Smooth muscle cell (in vitro differentiated cells): ENCODE measurements at regions not wholly inside any gene's neighbourhood (a gene's known extent, or its start where the extent isn't known, plus 50 kb on each side); places are given as distances from the start of the nearest gene placed in this dataset.
"Not testable (repeated sequence)": the region's sequence is repeated elsewhere in the genome, so short reads cannot be mapped to it uniquely, and the experiment has no call there.

Experiments
- DNase-seq: peaks from one replicate; lab custom pipeline; 2025; ENCODE audit not compliant: unreplicated experiment; lab: John Stamatoyannopoulos, UW
- H2AFZ ChIP-seq: fragments of 200-600 bp; sonication (generic); 2 replicates; pipeline ENCODE4 v1.6.0; 2016; ENCODE audit warnings: antibody characterized with exemption, low read depth, mild to moderate bottlenecking
- H3F3A ChIP-seq: fragments of 200-600 bp; sonication (generic); 2 replicates; pipeline ENCODE4 v1.6.0; 2017; ENCODE audit warnings: antibody characterized with exemption, low read depth
- H3K27ac ChIP-seq: fragments of 200-600 bp; sonication (generic); 2 replicates; pipeline ENCODE4 v1.5.1; 2016; ENCODE audit warnings: low read depth, mild to moderate bottlenecking
- H3K27me3 ChIP-seq: fragments of 200-600 bp; sonication (generic); 2 replicates; pipeline ENCODE4 v1.6.1; 2016; ENCODE audit warnings: low read depth, mild to moderate bottlenecking
- H3K36me3 ChIP-seq: fragments of 200-600 bp; sonication (generic); 2 replicates; pipeline ENCODE4 v1.5.1; 2016; ENCODE audit warnings: low read depth
- H3K4me1 ChIP-seq: fragments of 200-600 bp; sonication (generic); 2 replicates; pipeline ENCODE4 v1.5.1; 2016; ENCODE audit warnings: low read depth
- H3K4me2 ChIP-seq: fragments of 200-600 bp; sonication (generic); 2 replicates; pipeline ENCODE4 v1.6.0; 2016; ENCODE audit warnings: mild to moderate bottlenecking
- H3K4me3 ChIP-seq: fragments of 200-600 bp; sonication (generic); 2 replicates; pipeline ENCODE4 v1.5.1; 2016; ENCODE audit warnings: mild to moderate bottlenecking
- H3K79me2 ChIP-seq: fragments of 200-600 bp; sonication (generic); 2 replicates; pipeline ENCODE4 v1.6.0; 2016; ENCODE audit warnings: low read depth, mild to moderate bottlenecking
- H3K9ac ChIP-seq: fragments of 200-600 bp; sonication (generic); 2 replicates; pipeline ENCODE4 v1.6.0; 2016; ENCODE audit warnings: low read depth
- H3K9me3 ChIP-seq: fragments of 200-600 bp; sonication (generic); replicated peaks from 2 replicates; pipeline ENCODE4 v1.5.1; 2016; ENCODE audit warnings: low read depth
- H4K20me1 ChIP-seq: fragments of 200-600 bp; sonication (generic); 2 replicates; pipeline ENCODE4 v1.6.0; 2016; ENCODE audit warnings: low read depth
- CTCF ChIP-seq: fragments of 200-600 bp; sonication (generic); IDR thresholded peaks from 2 replicates; pipeline ENCODE4 v1.5.1; 2017; ENCODE audit warnings: borderline replicate concordance, mild to moderate bottlenecking, antibody characterized with exemption; ENCODE audit not compliant: insufficient read depth, poor library complexity, severe bottlenecking
- WGBS: methylation state at CpG from one replicate; pipeline ENCODE4 v1.1.7; 2016; ENCODE audit warnings: low lambda C conversion rate; 5-methylcytosine and 5-hydroxymethylcytosine counted together

- Histone ChIP-seq H2AFZ (no peak overlapping the region), H4K20me1 (no peaks in the 10 kb centered on the region), H3F3A (no peaks in the 10 kb centered on the region), H3K27me3 (peaks cover 4% of the 10 kb centered on the region), H3K9ac (no peak overlapping the region), H3K27ac (no peak overlapping the region), H3K4me2 (no peak overlapping the region), H3K36me3 (no peaks in the 10 kb centered on the region), H3K9me3 (no peaks in the 10 kb centered on the region), H3K79me2 (no peaks in the 10 kb centered on the region), H3K4me3 (no peak overlapping the region), H3K4me1 (no peaks in the 10 kb centered on the region)
- DNase-seq, result no peak
- no peak for TF ChIP-seq CTCF
These were observed 156.1 kb upstream of the G2E3 start for GRCh38 chr14:30402846-30403245.

GRCh38 chr14:30403791-30404190 is 155.2 kb upstream of the G2E3 start:
- H3K27me3 ChIP-seq, result peaks cover 4% of the 10 kb centered on the region
- no peaks in the 10 kb centered on the region for H3K36me3 ChIP-seq
- H3F3A ChIP-seq, result no peaks in the 10 kb centered on the region
- H3K79me2 ChIP-seq, result no peaks in the 10 kb centered on the region
- H4K20me1 ChIP-seq, result no peaks in the 10 kb centered on the region
- WGBS, result 88% methylated on average over 4 of the region's 4 CpGs
- H3K4me3 ChIP-seq, result no peak overlapping the region
- no peak overlapping the region for H2AFZ ChIP-seq
- TF ChIP-seq CTCF, result no peak
- no peak overlapping the region for H3K27ac ChIP-seq
- no peaks in the 10 kb centered on the region for H3K4me1 ChIP-seq
- H3K4me2 ChIP-seq, result no peak overlapping the region
- no peak for DNase-seq
- H3K9me3 ChIP-seq, result no peaks in the 10 kb centered on the region
- H3K9ac ChIP-seq, result no peak overlapping the region

GRCh38 chr14:30409508-30410015 is 149.4 kb upstream of the G2E3 start:
- not testable (repeated sequence) for H3K79me2 ChIP-seq, H3K36me3 ChIP-seq, H3K9ac ChIP-seq, DNase-seq, H3K4me1 ChIP-seq, H3K4me2 ChIP-seq, H3K27ac ChIP-seq, H3F3A ChIP-seq, H3K4me3 ChIP-seq, H4K20me1 ChIP-seq, H3K9me3 ChIP-seq, H3K27me3 ChIP-seq, H2AFZ ChIP-seq
- WGBS, result 90% methylated on average over 2 of the region's 2 CpGs

GRCh38 chr14:30410986-30411385 is 148.0 kb upstream of the G2E3 start:
- H3K9ac ChIP-seq, result no peak overlapping the region
- no peak overlapping the region for H3K27ac ChIP-seq
- no peaks in the 10 kb centered on the region for H3K79me2 ChIP-seq
- no peaks in the 10 kb centered on the region for H3K27me3 ChIP-seq
- no peak for TF ChIP-seq CTCF
- no peaks in the 10 kb centered on the region for H4K20me1 ChIP-seq
- no peak overlapping the region for H3K4me3 ChIP-seq
- DNase-seq, result no peak
- H3F3A ChIP-seq, result no peaks in the 10 kb centered on the region
- H2AFZ ChIP-seq, result no peak overlapping the region
- no peaks in the 10 kb centered on the region for H3K36me3 ChIP-seq
- H3K9me3 ChIP-seq, result no peaks in the 10 kb centered on the region
- no peak overlapping the region for H3K4me2 ChIP-seq
- no peaks in the 10 kb centered on the region for H3K4me1 ChIP-seq
- WGBS, result 85% methylated on average over 4 of the region's 4 CpGs

- not testable (repeated sequence) for H3K4me1 ChIP-seq, H3K9me3 ChIP-seq, H3K27me3 ChIP-seq, H3K36me3 ChIP-seq, H3K9ac ChIP-seq, H3K27ac ChIP-seq, H3K4me3 ChIP-seq, H3K4me2 ChIP-seq, H3K79me2 ChIP-seq, H2AFZ ChIP-seq, H4K20me1 ChIP-seq, DNase-seq, H3F3A ChIP-seq
- 91% methylated on average over 8 of the region's 8 CpGs for WGBS
These were observed 145.8 kb upstream of the G2E3 start for GRCh38 chr14:30413184-30413583.
